ENCODE measurements at regions not wholly inside any gene's neighbourhood (a gene's known extent, or its start where the extent isn't known, plus 50 kb on each side); places are given as distances from the start of the nearest gene placed in this dataset.

DNA sequence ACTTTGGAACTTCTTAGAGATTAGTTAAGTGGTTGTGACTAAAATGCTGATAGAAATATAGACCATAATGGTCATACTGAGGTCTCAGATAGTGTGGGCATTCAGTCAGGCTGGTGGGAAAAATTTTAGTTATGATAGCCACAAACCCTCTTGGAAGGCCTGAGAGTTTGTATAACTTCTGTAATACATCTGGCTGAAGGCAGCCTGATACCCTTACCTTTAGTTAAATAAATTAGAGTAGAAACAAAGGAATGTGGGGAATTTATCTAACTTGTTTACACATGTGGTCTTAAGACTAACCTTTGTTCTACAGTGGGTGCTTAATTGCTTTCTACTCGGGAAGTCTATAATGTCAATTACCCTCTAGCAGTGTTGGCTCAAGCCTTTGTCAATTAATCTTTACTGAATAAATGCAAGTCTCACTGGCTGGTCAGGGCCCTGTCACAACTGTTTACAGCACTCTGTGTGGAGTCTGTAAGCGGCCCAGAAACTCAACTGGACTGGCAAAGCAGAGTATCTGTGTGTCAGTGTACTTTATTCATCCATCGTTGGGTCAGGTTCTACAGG, 184.0 kb downstream of the FBXO4 start:
- TF ChIP-seq, protein P1, sequence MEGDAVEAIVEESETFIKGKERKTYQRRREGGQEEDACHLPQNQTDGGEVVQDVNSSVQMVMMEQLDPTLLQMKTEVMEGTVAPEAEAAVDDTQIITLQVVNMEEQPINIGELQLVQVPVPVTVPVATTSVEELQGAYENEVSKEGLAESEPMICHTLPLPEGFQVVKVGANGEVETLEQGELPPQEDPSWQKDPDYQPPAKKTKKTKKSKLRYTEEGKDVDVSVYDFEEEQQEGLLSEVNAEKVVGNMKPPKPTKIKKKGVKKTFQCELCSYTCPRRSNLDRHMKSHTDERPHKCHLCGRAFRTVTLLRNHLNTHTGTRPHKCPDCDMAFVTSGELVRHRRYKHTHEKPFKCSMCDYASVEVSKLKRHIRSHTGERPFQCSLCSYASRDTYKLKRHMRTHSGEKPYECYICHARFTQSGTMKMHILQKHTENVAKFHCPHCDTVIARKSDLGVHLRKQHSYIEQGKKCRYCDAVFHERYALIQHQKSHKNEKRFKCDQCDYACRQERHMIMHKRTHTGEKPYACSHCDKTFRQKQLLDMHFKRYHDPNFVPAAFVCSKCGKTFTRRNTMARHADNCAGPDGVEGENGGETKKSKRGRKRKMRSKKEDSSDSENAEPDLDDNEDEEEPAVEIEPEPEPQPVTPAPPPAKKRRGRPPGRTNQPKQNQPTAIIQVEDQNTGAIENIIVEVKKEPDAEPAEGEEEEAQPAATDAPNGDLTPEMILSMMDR (IDR thresholded peaks at IDR 0.05; ENCODE audit: low read depth, low read length), result no peak
- no peak for TF ChIP-seq POLR2A (IDR thresholded peaks at IDR 0.05; ENCODE audit: extremely low read depth, insufficient read length)

Measured in NB4 (cell line).